ENCODE measurements at regions not wholly inside any gene's neighbourhood (a gene's known extent, or its start where the extent isn't known, plus 50 kb on each side); places are given as distances from the start of the nearest gene placed in this dataset.

DNA sequence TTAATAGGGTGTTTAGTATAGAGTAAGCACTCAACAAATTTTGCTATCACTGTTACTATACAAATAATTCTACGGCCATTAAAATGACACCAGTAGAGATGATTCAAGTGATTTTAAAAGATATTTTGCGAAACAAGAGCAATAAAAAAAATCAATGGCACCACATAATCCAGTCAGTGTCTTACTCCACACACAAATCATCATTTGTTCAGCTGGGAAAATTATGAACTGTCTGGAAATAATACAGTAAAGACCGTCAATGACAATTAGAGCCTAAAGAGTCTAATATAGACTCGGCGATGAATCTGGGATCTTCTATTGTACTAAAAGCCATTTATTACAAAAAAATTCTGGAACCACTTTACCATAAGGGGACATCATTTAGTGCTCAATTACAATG is 270.5 kb downstream of the ARRDC4 start:
- POLR2A ChIA-PET, result no interaction called here
- in situ Hi-C loops (cut with MboI), result no loop called here

More for the DNA sequence above, 270.5 kb downstream of the ARRDC4 start:
- Histone ChIP-seq H3K4me3 (no peak overlapping the region), H3K9me3 (replicated peaks; ENCODE audit: control insufficient read depth, insufficient read depth, low read depth, low read length) (no peaks in the 10 kb centered on the region), H2AFZ (ENCODE audit: low read depth, low read length) (no peak overlapping the region), H3K27ac (ENCODE audit: extremely low read depth, low read depth, low read length) (no peak overlapping the region), H3K36me3 (ENCODE audit: control insufficient read depth, insufficient read depth, low read length) (no peaks in the 10 kb centered on the region), H3K9ac (ENCODE audit: insufficient read depth in 1 of 2, low read depth in 2 of 2, low read length in 2 of 2) (no peak overlapping the region), H3K4me1 (replicated peaks in 1 of 2; ENCODE audit: control insufficient read depth in 2 of 2, insufficient read depth in 2 of 2, low read length in 2 of 2) (no peaks in the 10 kb centered on the region; a peak in 1 of 5 replicates), H4K20me1 (replicated peaks; ENCODE audit: control insufficient read depth, insufficient read depth, low read length) (no peaks in the 10 kb centered on the region), H3K27me3 (ENCODE audit: control insufficient read depth in 2 of 2, insufficient read depth in 2 of 2, low read length in 2 of 2) (no peaks in the 10 kb centered on the region), H3K79me2 (ENCODE audit: control insufficient read depth, insufficient read depth, low read length) (no peaks in the 10 kb centered on the region), H3K9me1 (ENCODE audit: control insufficient read depth, insufficient read depth, low read length) (no peaks in the 10 kb centered on the region), H3K4me2 (ENCODE audit: insufficient read depth, low read length) (no peak overlapping the region)
- FAIRE-seq (no peak), ATAC-seq (no peak), DNase-seq (ENCODE audit: extremely low read depth in 1 of 4, low spot score in 3 of 4) (no peak)
- CTCF ChIA-PET (ENCODE audit: low intra/inter-chr PET ratio), result no interaction called here
- BruUV-seq (replicated peaks), result no TSS peak
- intact Hi-C loops (cut with micrococcal nuclease), result no loop called here
- WGBS (ENCODE audit: insufficient coverage, low coverage, missing lambda C conversion rate), result 0% methylated on average over 5 of the region's 5 CpGs
- TF ChIP-seq ZNF146 (CRISPR knock-in tag; IDR thresholded peaks at IDR 0.05; ENCODE audit: unreplicated experiment) (no peak), NELFE (IDR thresholded peaks at IDR 0.05; ENCODE audit: insufficient read depth, insufficient read length) (no peak), ZNF232 (CRISPR knock-in tag; IDR thresholded peaks at IDR 0.05) (no peak), ZNF282 (CRISPR knock-in tag; IDR thresholded peaks at IDR 0.05) (no peak), MAFG (tag; conservative IDR thresholded peaks at IDR 0.05) (no peak), GATAD2B (IDR thresholded peaks at IDR 0.05; ENCODE audit: borderline replicate concordance) (no peak), BHLHE40 (IDR thresholded peaks at IDR 0.05; ENCODE audit: low read length) (no peak), ZNF586 (CRISPR knock-in tag; conservative IDR thresholded peaks at IDR 0.05) (no peak), TAF7 (tag; IDR thresholded peaks at IDR 0.05) (no peak), PHTF2 (CRISPR knock-in tag; IDR thresholded peaks at IDR 0.05) (no peak)
- TF ChIP-seq, protein P1, sequence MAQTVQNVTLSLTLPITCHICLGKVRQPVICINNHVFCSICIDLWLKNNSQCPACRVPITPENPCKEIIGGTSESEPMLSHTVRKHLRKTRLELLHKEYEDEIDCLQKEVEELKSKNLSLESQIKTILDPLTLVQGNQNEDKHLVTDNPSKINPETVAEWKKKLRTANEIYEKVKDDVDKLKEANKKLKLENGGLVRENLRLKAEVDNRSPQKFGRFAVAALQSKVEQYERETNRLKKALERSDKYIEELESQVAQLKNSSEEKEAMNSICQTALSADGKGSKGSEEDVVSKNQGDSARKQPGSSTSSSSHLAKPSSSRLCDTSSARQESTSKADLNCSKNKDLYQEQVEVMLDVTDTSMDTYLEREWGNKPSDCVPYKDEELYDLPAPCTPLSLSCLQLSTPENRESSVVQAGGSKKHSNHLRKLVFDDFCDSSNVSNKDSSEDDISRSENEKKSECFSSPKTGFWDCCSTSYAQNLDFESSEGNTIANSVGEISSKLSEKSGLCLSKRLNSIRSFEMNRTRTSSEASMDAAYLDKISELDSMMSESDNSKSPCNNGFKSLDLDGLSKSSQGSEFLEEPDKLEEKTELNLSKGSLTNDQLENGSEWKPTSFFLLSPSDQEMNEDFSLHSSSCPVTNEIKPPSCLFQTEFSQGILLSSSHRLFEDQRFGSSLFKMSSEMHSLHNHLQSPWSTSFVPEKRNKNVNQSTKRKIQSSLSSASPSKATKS (CRISPR knock-in tag; IDR thresholded peaks at IDR 0.05), result no peak
- TF ChIP-seq, protein P2, sequence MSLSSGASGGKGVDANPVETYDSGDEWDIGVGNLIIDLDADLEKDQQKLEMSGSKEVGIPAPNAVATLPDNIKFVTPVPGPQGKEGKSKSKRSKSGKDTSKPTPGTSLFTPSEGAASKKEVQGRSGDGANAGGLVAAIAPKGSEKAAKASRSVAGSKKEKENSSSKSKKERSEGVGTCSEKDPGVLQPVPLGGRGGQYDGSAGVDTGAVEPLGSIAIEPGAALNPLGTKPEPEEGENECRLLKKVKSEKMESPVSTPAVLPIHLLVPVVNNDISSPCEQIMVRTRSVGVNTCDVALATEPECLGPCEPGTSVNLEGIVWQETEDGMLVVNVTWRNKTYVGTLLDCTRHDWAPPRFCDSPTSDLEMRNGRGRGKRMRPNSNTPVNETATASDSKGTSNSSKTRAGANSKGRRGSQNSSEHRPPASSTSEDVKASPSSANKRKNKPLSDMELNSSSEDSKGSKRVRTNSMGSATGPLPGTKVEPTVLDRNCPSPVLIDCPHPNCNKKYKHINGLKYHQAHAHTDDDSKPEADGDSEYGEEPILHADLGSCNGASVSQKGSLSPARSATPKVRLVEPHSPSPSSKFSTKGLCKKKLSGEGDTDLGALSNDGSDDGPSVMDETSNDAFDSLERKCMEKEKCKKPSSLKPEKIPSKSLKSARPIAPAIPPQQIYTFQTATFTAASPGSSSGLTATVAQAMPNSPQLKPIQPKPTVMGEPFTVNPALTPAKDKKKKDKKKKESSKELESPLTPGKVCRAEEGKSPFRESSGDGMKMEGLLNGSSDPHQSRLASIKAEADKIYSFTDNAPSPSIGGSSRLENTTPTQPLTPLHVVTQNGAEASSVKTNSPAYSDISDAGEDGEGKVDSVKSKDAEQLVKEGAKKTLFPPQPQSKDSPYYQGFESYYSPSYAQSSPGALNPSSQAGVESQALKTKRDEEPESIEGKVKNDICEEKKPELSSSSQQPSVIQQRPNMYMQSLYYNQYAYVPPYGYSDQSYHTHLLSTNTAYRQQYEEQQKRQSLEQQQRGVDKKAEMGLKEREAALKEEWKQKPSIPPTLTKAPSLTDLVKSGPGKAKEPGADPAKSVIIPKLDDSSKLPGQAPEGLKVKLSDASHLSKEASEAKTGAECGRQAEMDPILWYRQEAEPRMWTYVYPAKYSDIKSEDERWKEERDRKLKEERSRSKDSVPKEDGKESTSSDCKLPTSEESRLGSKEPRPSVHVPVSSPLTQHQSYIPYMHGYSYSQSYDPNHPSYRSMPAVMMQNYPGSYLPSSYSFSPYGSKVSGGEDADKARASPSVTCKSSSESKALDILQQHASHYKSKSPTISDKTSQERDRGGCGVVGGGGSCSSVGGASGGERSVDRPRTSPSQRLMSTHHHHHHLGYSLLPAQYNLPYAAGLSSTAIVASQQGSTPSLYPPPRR (CRISPR knock-in tag; IDR thresholded peaks at IDR 0.05; ENCODE audit: borderline replicate concordance), result no peak
- TF ChIP-seq, protein P3, sequence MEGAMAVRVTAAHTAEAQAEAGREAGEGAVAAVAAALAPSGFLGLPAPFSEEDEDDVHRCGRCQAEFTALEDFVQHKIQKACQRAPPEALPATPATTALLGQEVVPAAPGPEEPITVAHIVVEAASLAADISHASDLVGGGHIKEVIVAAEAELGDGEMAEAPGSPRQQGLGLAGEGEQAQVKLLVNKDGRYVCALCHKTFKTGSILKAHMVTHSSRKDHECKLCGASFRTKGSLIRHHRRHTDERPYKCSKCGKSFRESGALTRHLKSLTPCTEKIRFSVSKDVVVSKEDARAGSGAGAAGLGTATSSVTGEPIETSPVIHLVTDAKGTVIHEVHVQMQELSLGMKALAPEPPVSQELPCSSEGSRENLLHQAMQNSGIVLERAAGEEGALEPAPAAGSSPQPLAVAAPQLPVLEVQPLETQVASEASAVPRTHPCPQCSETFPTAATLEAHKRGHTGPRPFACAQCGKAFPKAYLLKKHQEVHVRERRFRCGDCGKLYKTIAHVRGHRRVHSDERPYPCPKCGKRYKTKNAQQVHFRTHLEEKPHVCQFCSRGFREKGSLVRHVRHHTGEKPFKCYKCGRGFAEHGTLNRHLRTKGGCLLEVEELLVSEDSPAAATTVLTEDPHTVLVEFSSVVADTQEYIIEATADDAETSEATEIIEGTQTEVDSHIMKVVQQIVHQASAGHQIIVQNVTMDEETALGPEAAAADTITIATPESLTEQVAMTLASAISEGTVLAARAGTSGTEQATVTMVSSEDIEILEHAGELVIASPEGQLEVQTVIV (CRISPR knock-in tag; IDR thresholded peaks at IDR 0.05; ENCODE audit: borderline replicate concordance), result no peak
- TF ChIP-seq, protein P4, sequence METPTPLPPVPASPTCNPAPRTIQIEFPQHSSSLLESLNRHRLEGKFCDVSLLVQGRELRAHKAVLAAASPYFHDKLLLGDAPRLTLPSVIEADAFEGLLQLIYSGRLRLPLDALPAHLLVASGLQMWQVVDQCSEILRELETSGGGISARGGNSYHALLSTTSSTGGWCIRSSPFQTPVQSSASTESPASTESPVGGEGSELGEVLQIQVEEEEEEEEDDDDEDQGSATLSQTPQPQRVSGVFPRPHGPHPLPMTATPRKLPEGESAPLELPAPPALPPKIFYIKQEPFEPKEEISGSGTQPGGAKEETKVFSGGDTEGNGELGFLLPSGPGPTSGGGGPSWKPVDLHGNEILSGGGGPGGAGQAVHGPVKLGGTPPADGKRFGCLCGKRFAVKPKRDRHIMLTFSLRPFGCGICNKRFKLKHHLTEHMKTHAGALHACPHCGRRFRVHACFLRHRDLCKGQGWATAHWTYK (CRISPR knock-in tag; IDR thresholded peaks at IDR 0.05), result no peak
